Activated naive CD8-positive, alpha-beta T cell (primary cell): ENCODE measurements at regions not wholly inside any gene's neighbourhood (a gene's known extent, or its start where the extent isn't known, plus 50 kb on each side); places are given as distances from the start of the nearest gene placed in this dataset.
A peak's percentile ranks its signal among the peaks of the same experiment; 100 is the strongest.
"Not testable (repeated sequence)": the region's sequence is repeated elsewhere in the genome, so short reads cannot be mapped to it uniquely, and the experiment has no call there.

Experiments
- H3K27ac Mint-ChIP-seq: one replicate; pipeline ENCODE4 v1.8.0; 2021; ENCODE audit warnings: mixed read lengths
- H3K27me3 Mint-ChIP-seq: one replicate; pipeline ENCODE4 v1.8.0; 2021; ENCODE audit warnings: mixed read lengths
- H3K36me3 Mint-ChIP-seq: one replicate; pipeline ENCODE4 v1.8.0; 2021; ENCODE audit warnings: mixed read lengths
- H3K4me1 Mint-ChIP-seq: one replicate; pipeline ENCODE4 v1.8.0; 2021; ENCODE audit warnings: low read depth, mixed read lengths
- H3K4me3 Mint-ChIP-seq: one replicate; pipeline ENCODE4 v1.8.0; 2021; ENCODE audit warnings: mild to moderate bottlenecking, mixed read lengths
- H3K9me3 Mint-ChIP-seq: one replicate; pipeline ENCODE4 v1.8.0; 2021; ENCODE audit warnings: low read depth, mixed read lengths

DNA sequence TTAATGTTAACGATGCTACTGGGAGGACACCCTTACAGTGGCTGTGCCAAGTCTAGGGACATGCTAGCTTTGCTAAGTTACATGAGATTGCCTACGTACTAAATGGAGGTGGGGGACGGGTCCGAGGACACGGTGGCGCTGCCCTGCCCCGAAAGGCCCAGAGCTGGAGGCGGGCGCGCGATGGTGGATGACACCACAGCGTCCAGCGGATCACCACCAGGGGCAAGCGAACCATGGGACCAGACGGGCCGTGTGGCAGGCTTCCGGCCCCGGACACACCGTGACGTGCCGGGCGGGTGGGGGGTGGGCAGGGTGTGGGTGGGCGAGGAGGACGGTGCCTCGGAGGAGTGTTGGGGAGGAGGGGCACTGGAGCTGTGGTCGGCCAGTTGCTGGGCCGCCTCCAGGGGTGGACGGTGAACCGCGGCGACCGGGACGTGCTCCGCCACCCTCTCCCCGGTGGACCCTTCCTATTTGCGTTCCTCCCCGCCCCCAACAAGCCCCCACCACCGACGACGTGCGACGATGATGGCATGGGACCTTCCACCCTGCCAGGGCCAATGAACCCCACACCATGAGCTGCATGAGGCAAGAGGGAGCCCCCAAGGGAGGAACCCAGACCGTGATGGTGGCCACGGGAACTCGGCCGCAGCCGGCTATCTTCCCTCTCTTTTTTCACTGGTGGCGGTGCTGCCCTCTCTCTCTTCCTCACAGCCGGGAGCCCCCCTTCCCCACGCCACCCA is 773.3 kb upstream of the DEFB115 start:
- Mint-ChIP-seq H3K27ac (no peak overlapping the region), H3K4me1 (no peaks in the 10 kb centered on the region), H3K4me3 (no peak overlapping the region), H3K36me3 (peaks cover 6% of the 10 kb centered on the region), H3K27me3 (peaks cover 9% of the 10 kb centered on the region), H3K9me3 (peaks cover 11% of the 10 kb centered on the region)

DNA sequence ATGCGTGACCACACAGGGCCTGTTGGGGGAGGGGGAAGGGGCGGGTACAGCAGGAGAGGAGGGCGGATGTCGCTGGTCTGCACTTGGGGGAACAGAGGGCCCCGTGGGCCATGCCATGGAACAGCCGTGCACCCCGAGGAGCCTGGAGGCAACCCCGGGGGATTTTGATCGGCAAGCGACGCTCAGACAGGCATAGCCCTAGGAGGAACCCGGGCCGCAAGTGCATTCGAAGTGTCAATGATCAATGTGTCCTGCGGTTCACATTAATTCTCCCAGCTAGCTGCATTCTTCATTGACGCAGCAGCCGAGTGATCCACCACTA is 772.8 kb upstream of the DEFB115 start:
- Mint-ChIP-seq H3K36me3 (peaks cover 5% of the 10 kb centered on the region), H3K4me1 (no peaks in the 10 kb centered on the region), H3K4me3 (no peak overlapping the region), H3K27me3 (peaks cover 9% of the 10 kb centered on the region), H3K27ac (no peak overlapping the region), H3K9me3 (peaks cover 9% of the 10 kb centered on the region)

DNA sequence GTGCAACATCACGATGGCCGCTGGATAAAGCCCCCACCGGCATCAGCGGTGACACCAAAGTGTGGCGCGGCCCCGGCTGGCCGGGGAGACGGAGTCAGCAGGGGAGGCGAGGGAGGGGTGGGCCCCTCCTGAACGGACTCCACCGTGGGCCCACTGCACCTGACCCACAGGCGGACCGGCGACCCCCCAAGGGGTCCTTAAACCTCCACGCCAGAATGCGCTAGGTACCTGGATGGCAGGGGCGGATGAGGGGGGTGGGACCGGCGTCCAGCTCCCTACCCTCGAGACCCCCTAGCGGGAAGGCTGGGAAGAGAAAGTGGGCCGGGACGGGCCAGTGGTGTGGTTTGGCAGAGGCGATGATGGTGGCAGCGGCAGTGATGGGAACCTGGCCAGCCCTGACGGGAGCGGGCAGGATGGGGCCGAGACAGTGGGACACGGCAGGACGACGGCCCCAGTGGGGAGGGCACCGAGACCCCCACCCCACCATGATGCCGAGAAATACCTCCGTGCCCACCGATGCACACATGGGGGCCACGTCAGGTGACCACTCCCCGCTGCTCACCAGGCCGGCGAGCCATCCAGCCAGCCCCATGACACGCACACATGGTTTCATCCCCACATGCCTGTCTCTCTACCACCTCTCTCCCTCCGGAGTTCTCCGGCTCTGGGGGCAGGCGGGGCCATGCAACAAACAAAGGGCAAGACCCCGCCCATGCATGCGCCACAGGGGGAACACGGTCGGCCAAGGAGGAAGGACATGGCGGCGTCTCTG is 771.9 kb upstream of the DEFB115 start:
- no peak overlapping the region for H3K27ac Mint-ChIP-seq

DNA sequence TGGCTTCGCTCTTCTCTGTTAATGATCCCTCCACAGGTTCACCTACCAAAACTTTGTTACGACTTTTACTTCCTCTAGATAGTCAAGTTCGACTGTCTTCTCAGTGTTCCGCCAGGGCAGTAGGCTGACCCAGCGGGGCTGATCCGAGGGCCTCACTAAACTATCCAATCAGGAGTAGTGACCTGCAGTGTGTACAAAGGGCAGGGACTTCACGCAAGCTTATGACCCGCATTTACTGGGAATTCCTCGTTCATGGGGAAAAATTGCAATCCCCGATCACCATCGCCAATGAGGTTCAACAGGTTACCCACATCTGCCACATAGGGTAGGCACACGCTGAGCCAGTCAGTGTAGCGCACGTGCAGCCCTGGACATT is 771.4 kb upstream of the DEFB115 start:
- Mint-ChIP-seq H3K4me3 (no peak overlapping the region), H3K9me3 (peaks cover 9% of the 10 kb centered on the region), H3K27ac (no peak overlapping the region)

More for the DNA sequence above, 771.9 kb upstream of the DEFB115 start:
- H3K27me3 Mint-ChIP-seq = peaks cover 9% of the 10 kb centered on the region
- no peaks in the 10 kb centered on the region for H3K4me1 Mint-ChIP-seq
- peaks cover 9% of the 10 kb centered on the region for H3K9me3 Mint-ChIP-seq
- no peak overlapping the region for H3K4me3 Mint-ChIP-seq
- peaks cover 5% of the 10 kb centered on the region for H3K36me3 Mint-ChIP-seq

GRCh38 chr20:30487461-30487860 is 770.0 kb upstream of the DEFB115 start:
- not testable (repeated sequence) for H3K27ac Mint-ChIP-seq, H3K36me3 Mint-ChIP-seq, H3K9me3 Mint-ChIP-seq, H3K4me1 Mint-ChIP-seq, H3K4me3 Mint-ChIP-seq
- peaks cover 10% of the 10 kb centered on the region for H3K27me3 Mint-ChIP-seq

More for the DNA sequence above, 771.4 kb upstream of the DEFB115 start:
- no peaks in the 10 kb centered on the region for H3K4me1 Mint-ChIP-seq
- peaks cover 9% of the 10 kb centered on the region for H3K27me3 Mint-ChIP-seq
- peaks cover 3% of the 10 kb centered on the region for H3K36me3 Mint-ChIP-seq

DNA sequence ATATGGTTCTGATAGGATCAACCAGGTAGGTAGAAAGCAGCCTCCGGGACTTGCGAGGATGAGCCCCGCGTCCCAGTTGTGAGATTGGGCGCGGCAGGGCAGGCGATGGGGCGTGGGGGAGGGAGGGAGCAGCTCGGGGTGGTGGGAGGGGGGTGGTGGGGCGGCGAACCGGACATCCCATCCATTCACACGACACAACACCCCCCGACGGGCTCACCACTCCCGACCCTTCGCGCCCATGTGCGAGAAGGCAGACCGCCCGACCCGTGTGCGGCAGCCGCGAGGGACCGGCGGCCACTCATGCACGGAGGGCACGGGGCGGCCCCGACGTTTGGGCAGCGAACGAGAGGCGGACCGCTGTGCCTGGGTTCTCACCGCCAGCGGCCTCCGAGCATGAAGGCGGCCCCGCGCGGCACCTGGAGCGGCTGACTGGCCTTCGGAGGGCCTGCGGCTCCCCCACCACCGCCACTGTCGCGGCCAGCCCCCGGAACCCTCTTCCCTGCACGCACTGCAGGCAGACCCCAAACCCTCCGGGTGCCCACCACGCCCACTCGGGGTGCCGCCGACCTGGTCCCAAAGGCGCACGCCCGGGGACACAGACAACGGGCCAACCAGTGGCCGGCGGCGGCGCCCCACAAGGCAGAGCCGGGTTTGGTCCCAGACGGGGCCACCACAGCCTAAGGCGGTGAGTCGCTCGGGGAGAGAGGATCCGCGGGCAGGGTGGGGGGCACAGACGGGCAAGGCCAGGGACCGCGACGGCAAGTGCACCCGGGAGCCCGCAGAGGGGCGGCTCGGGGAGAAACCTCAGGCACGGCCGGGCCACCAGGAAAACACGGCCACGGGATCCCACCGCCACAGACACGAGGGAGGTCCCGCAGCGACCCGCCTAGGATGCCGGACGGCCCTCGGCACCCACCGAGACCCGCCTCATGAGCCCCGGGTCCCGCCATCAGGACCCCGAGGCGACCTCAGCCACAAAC is 769.2 kb upstream of the DEFB115 start:
- Mint-ChIP-seq H3K36me3 (peaks cover 3% of the 10 kb centered on the region), H3K4me3 (no peak overlapping the region), H3K9me3 (no peaks in the 10 kb centered on the region), H3K27ac (no peak overlapping the region), H3K27me3 (peaks cover 10% of the 10 kb centered on the region), H3K4me1 (no peaks in the 10 kb centered on the region)

DNA sequence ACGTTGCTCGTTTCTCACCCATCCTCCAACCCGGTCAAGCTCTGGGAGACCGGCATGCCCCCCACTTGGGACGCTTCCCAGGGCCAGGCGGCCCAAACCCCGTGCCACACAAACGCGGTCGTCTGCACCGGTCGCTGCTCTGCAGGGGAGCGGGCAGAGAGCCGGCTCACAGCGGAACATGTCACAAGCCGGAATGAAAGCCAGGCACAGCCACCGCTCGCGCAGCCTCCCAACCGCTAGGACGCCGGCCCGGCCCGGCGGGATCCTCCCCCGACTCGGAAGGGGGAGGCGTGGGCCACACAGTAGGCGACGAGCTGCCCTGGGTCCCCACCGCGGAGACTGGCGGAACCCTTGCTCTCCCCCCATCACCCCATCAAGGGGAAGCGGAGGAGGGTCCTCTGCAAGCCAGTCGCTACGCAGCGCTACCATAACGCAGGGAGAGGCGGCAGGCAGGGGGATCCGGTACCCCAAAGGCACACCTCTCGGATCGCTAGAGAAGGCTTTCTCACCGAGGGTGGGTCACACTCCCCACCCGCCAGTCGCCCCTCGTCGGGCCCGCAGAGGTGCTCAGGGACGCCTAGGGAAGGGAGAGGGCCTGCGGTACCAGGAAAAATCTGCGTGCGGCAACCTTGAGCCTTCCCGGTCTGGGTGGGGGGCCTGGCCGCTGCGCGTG is 768.4 kb upstream of the DEFB115 start:
- H3K27ac Mint-ChIP-seq = no peak overlapping the region
- H3K36me3 Mint-ChIP-seq = peaks cover 3% of the 10 kb centered on the region
- no peaks in the 10 kb centered on the region for H3K4me1 Mint-ChIP-seq
- H3K4me3 Mint-ChIP-seq = no peak overlapping the region
- peaks cover 10% of the 10 kb centered on the region for H3K27me3 Mint-ChIP-seq
- H3K9me3 Mint-ChIP-seq = no peaks in the 10 kb centered on the region

DNA sequence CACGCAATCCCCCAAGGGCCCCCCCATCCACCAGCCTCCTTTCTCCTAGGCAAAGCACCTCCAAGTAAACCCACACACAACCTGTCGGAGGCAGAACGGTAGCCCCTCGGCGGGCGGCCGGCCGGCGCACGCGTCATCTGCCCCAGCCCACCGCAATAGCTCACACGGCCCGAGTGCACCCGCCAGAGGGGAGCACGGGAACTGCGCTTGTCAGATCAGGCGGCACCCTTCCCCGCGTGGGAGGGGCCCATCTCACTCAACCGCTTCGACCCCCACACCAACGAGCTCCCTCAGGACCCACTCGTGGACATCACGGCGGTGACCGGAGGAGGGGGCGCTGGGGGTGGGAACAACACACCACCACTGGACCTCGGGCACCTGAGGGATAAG is 767.9 kb upstream of the DEFB115 start:
- H3K9me3 Mint-ChIP-seq = no peaks in the 10 kb centered on the region
- H3K27ac Mint-ChIP-seq = no peak overlapping the region
- peaks cover 3% of the 10 kb centered on the region for H3K36me3 Mint-ChIP-seq
- H3K4me1 Mint-ChIP-seq = no peaks in the 10 kb centered on the region
- H3K27me3 Mint-ChIP-seq = peaks cover 10% of the 10 kb centered on the region
- H3K4me3 Mint-ChIP-seq = no peak overlapping the region

- H3K27ac Mint-ChIP-seq = no peak overlapping the region
- H3K4me1 Mint-ChIP-seq = no peaks in the 10 kb centered on the region
Observed at GRCh38 chr20:30491016-30491415, 766.4 kb upstream of the DEFB115 start.

GRCh38 chr20:30496656-30497055 is 760.8 kb upstream of the DEFB115 start:
- H3K4me1 Mint-ChIP-seq, H3K27ac Mint-ChIP-seq, H3K9me3 Mint-ChIP-seq, H3K4me3 Mint-ChIP-seq, H3K36me3 Mint-ChIP-seq, H3K27me3 Mint-ChIP-seq: not testable (repeated sequence)

More at GRCh38 chr20:30491016-30491415, 766.4 kb upstream of the DEFB115 start:
- Mint-ChIP-seq H3K4me3 (no peak overlapping the region), H3K27me3 (peaks cover 10% of the 10 kb centered on the region), H3K9me3 (no peaks in the 10 kb centered on the region), H3K36me3 (peaks cover 3% of the 10 kb centered on the region)

- not testable (repeated sequence) for H3K4me1 Mint-ChIP-seq, H3K27me3 Mint-ChIP-seq, H3K9me3 Mint-ChIP-seq, H3K27ac Mint-ChIP-seq, H3K4me3 Mint-ChIP-seq, H3K36me3 Mint-ChIP-seq
Observed at GRCh38 chr20:30497191-30497590, 760.3 kb upstream of the DEFB115 start.

DNA sequence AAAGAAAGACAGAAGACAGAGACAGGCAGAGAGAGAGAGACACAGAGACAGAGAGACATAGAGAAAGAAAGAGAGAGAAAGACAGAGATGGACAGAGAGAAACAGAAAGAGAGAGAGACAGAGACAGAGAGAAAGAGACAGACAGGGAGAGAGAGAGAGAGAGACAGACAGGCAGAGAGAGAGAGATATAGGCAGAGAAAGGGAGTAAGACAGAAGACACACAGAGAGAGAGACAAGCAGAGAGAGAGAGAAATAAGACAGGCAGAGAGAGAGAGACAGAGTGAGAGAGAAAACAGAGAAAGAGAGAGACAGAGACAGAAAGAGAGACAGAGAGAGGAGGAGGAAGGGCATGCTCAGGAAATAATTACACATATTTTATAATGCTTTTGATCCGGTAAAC is 758.3 kb upstream of the DEFB115 start:
- Mint-ChIP-seq H3K27me3 (no peaks in the 10 kb centered on the region), H3K27ac (no peak overlapping the region), H3K4me1 (peaks cover 2% of the 10 kb centered on the region), H3K36me3 (no peaks in the 10 kb centered on the region), H3K9me3 (no peaks in the 10 kb centered on the region), H3K4me3 (no peak overlapping the region)

- H3K9me3 Mint-ChIP-seq, H3K36me3 Mint-ChIP-seq, H3K27me3 Mint-ChIP-seq, H3K4me1 Mint-ChIP-seq, H3K27ac Mint-ChIP-seq: not testable (repeated sequence)
- peak overlapping the region; percentile 6 for H3K4me3 Mint-ChIP-seq
Observed at GRCh38 chr20:30499716-30500446, 757.6 kb upstream of the DEFB115 start.

DNA sequence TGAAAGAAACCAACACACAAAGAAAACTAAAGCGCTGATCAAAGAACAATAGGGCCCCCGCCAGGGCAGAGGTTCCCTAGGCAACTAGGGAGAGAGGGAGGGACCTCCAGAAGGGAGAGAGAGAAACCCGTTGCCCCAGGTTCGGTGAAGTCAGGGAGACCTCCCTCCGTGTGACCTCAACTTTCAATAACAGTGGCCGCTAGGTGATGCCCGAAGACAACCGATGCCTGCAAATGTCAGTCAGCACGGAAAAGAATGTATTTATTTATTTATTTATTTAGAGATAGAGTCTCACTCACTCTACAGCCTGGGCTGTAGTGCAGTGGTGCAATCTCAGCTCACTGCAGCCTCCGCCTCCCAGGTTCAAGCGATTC is 757.0 kb upstream of the DEFB115 start:
- H3K9me3 Mint-ChIP-seq, H3K27ac Mint-ChIP-seq, H3K27me3 Mint-ChIP-seq, H3K36me3 Mint-ChIP-seq, H3K4me1 Mint-ChIP-seq: not testable (repeated sequence)
- peak overlapping the region; percentile 6 for H3K4me3 Mint-ChIP-seq
